ENCODE measurements at regions not wholly inside any gene's neighbourhood (a gene's known extent, or its start where the extent isn't known, plus 50 kb on each side); places are given as distances from the start of the nearest gene placed in this dataset.
"Not testable (repeated sequence)": the region's sequence is repeated elsewhere in the genome, so short reads cannot be mapped to it uniquely, and the experiment has no call there.

DNA sequence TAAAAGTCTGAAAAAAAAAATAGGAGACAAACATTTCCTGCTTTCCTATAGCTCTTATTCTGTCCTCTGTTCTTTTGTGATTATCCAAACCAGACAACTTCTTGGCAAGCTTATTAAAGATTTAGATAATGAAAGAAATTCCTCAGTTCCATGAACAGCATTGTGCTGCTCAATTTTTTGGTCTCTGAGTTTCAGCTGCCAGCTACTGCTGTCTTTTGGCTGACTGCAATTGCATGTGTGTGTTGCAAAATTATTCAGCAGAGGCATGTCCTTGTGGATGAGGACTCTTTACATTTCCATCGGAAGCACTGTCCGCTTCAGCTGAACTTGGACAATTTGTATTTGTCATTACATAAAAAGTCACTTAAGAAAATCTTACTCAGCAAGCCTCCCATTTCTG, 397.3 kb upstream of the RASGRP1 start:
- DNase-seq (ENCODE audit: low spot score): no peak

GRCh38 chr15:38972831-38973230, 408.2 kb upstream of the RASGRP1 start:
- DNase-seq (ENCODE audit: low spot score): no peak

GRCh38 chr15:38975282-38975990, 410.8 kb upstream of the RASGRP1 start:
- DNase-seq (ENCODE audit: low spot score): no peak

- no peak for DNase-seq (ENCODE audit: low spot score)
Observed at GRCh38 chr15:38991126-38991525, 426.5 kb upstream of the RASGRP1 start.

- DNase-seq (ENCODE audit: low spot score): no peak
Observed at GRCh38 chr15:38991701-38992100, 427.1 kb upstream of the RASGRP1 start.

DNA sequence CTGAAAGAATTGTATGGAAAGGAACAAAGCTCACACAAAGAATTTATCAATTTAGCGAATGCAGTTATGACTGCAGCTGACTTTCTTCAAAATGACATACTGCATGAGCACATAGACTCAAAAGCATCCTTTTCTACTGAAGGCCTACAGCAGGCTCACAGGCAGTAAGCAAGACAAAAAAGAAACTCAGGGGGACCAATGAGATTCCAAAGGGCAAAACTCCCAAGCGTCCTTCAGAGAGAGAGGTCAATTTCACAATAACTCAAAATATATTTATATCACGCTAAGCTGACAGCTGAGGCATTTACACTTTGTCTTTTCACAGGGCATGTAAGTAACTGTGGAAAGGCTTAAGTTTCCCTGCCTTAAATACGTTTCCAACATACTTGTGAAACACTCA, 427.9 kb upstream of the RASGRP1 start:
- DNase-seq (ENCODE audit: low spot score): no peak

GRCh38 chr15:38992930-38993329, 428.3 kb upstream of the RASGRP1 start:
- DNase-seq (ENCODE audit: low spot score): no peak

DNA sequence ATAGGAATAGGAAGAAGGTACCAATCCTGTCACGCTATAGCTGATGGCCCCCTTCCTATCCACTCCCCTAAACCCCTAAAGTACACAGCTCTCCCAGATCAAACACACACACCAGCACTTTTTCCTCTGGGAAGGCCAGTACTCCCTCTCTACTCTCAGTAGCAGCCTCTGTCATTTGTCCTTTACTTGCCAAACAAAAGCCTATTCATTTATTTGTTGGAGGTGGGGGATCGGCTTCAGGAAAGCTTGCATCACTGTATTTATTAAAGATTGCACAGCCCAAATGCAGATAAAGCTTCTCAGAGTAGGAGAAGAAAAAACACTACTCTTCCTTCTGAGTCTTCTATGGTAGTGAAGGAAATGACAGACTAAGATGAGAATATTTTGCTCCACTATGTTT, 429.7 kb upstream of the RASGRP1 start:
- DNase-seq (ENCODE audit: low spot score): no peak

- no peak for DNase-seq (ENCODE audit: low spot score)
Observed at GRCh38 chr15:38996111-38996631, 431.6 kb upstream of the RASGRP1 start.

DNA sequence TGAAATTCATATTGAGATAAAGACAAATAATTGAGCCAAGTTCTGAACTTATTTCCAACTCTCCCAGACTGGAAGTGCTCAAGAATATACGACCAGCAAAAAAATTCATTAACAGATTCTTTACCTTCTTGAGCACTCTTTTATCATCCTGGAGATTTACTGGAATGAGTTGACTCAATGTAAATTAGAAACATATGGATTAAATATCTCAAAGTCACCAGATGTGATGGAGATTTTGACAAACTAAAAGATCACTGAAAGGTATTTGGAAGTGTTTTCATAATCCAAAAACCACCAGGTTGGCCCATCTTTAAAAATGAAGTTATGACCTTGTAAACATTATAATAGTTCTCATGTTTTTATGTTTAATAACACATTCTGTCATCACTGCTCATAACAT, 433.2 kb upstream of the RASGRP1 start:
- no peak for DNase-seq (ENCODE audit: low spot score)

GRCh38 chr15:39000008-39000734, 435.6 kb upstream of the RASGRP1 start:
- DNase-seq (ENCODE audit: low spot score): no peak

GRCh38 chr15:39009740-39010139, 445.1 kb upstream of the RASGRP1 start:
- DNase-seq (ENCODE audit: low spot score): no peak

- not testable (repeated sequence) for DNase-seq (ENCODE audit: low spot score)
Observed at GRCh38 chr15:39011066-39011465, 446.5 kb upstream of the RASGRP1 start.

- DNase-seq (ENCODE audit: low spot score): no peak
Observed at GRCh38 chr15:39013262-39013661, 448.6 kb upstream of the RASGRP1 start.

DNA sequence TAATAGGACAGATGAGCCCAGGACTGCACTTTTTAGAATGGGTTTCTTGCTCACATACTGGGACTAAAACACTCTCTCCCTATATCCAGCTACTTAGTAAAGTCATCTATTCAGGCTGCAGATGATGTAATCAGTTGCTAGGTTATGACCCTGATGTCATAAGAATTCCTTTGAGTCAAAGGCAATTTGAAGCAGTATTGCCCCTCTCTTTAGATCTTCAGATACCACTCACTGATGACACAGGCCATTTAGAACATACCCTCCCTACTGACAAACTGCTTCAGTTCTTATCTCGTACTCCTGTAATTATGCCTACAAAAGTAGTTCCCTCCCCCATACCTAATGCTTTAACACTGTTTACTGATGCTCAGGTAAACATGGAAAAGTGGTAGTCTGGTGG, 450.1 kb upstream of the RASGRP1 start:
- DNase-seq (ENCODE audit: low spot score): no peak

GRCh38 chr15:39016706-39017105, 452.1 kb upstream of the RASGRP1 start:
- DNase-seq (ENCODE audit: low spot score): no peak

GRCh38 chr15:39018966-39019365, 454.4 kb upstream of the RASGRP1 start:
- DNase-seq (ENCODE audit: low spot score): no peak

DNA sequence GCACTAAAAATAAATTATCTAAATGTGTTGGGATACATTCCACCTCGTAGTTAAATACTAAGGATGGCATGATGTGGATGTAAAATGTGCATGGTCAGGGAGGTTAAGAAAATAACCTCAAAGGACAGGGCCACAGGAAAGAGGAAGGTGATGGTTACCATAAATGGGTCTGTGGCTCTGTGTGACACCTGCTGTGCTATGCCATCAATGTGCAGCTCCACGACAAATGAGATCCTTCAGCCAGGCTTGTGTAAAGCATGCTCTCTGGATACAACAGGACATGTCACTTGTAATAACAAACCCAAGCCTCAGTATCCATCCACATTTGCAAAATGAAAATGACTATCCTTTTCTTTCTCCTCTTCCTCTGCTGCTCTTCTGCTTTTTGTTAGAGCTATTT, 456.7 kb upstream of the RASGRP1 start:
- DNase-seq (ENCODE audit: low spot score): no peak

- DNase-seq (ENCODE audit: low spot score): no peak
Observed at GRCh38 chr15:39022532-39023305, 458.1 kb upstream of the RASGRP1 start.

GRCh38 chr15:39025321-39025720, 460.7 kb upstream of the RASGRP1 start:
- no peak for DNase-seq (ENCODE audit: low spot score)

GRCh38 chr15:39025881-39026280, 461.3 kb upstream of the RASGRP1 start:
- no peak for DNase-seq (ENCODE audit: low spot score)

DNA sequence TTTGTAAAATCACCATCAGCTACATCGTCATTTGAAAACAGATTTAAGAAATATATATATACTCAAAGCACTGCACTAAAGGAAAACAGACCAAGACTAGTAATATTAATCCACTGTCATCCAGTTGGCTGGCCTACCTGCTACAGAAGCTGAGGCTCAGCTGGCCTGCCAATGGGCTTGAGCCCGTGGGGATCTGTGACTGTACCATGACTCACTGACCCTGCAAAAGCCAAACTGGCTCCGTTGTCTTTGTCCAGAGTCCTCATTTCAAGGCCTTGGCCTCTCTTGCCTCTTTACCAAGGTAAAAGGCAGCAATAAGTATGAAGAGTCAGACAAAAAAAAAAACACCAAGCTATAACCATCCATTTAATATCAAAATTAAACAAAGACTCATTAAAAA, 463.5 kb upstream of the RASGRP1 start:
- DNase-seq (ENCODE audit: low spot score): no peak

DNA sequence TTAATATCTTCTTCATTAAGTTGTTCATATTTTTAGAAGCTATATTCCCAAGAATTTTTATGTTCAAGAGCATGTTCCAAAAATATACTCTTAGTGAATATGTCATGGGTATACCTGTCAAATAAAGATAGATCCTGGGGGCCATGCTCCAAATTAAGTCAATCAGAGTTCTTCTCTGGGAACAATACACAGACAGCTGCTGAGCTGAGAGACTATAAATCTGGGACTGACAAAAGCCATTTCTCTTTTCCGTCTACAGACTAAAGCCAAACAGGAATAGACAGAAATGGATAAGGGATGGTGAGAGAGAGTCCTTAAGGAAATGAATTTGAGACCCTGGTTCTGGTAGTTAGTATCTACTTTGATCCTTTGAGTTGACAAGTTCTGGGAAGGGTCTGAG, 465.1 kb upstream of the RASGRP1 start:
- DNase-seq (ENCODE audit: low spot score): no peak

Measured in activated CD4-positive, alpha-beta T cell treated with anti-CD3 and anti-CD28 coated beads, Interleukin-2, Interleukin-4, amounts not matched to agents 100 ng/mL and 50 ng/mL, durations not matched to agents 16 hours and 8 hours (primary cell).